HepG2 (cell line): ENCODE measurements at regions not wholly inside any gene's neighbourhood (a gene's known extent, or its start where the extent isn't known, plus 50 kb on each side); places are given as distances from the start of the nearest gene placed in this dataset.

ENCODE experiments used
- ATAC-seq: fragments of 200-7000 bp; cut with Tn5 transposase; 3 replicates; pipeline ENCODE4 v1.9.1; 2020; ENCODE audit warnings: mild to moderate bottlenecking, moderate library complexity
- BruUV-seq: library from RNA; stranded (reverse); fragments of 400-500 nt; replicated peaks from 2 replicates; lab custom pipeline; 2021; lab: Mats Ljungman, UMichigan
- CTCF ChIA-PET: fragments of 300-600 bp; formaldehyde crosslinking; extraction: SDS; loops from one replicate; lab custom pipeline; 2021; ENCODE audit warnings: low total read pairs, inconsistent platforms, low intra/inter-chr PET ratio; lab: Yijun Ruan, JAX
- POLR2A ChIA-PET: fragments of 350-600 bp; sonication (Branson Sonifier 250); formaldehyde crosslinking; loops from one replicate; lab custom pipeline; 2020; ENCODE audit warnings: antibody characterized with exemption, inconsistent platforms; lab: Yijun Ruan, JAX
- DNase-seq: peaks from one replicate; pipeline ENCODE4 v3.0.0-alpha.2; 2015; ENCODE audit warnings: low spot score
- FAIRE-seq: peaks from 3 replicates; lab custom pipeline; 2011; peaks lifted over from hg19 to GRCh38; lab: Jason Lieb, UNC
- H2AFZ ChIP-seq: one replicate; pipeline ENCODE4 v1.6.1; 2011; ENCODE audit warnings: low read length, inconsistent platforms
- H3K27ac ChIP-seq: fragments of 300-600 bp; 3 replicates; pipeline ENCODE4 v1.8.0; 2011; ENCODE audit warnings: mixed run types, mild to moderate bottlenecking, mixed read lengths, low read length, inconsistent platforms; ENCODE audit not compliant: insufficient read depth; ENCODE audit errors: extremely low read length
- H3K27me3 ChIP-seq, 2 experiments: fragments of 200-600 bp in 1 of 2; 2 replicates in 1 of 2; 3 replicates in 1 of 2; pipeline versions ENCODE4 v1.6.0 to v1.8.0; 2011; ENCODE audit warnings: low read length in 2 of 2, mild to moderate bottlenecking in 2 of 2, moderate library complexity in 2 of 2, inconsistent platforms in 1 of 2; ENCODE audit not compliant: insufficient read depth in 2 of 2, control insufficient read depth in 1 of 2
- H3K36me3 ChIP-seq, 2 experiments: fragments of 200-600 bp in 1 of 2; replicated peaks in 1 of 2; 2 replicates in 1 of 2; 3 replicates in 1 of 2; pipeline versions ENCODE4 v1.5.1 to v1.8.0; 2011; ENCODE audit warnings: low read length in 2 of 2, inconsistent platforms in 1 of 2; ENCODE audit not compliant: insufficient read depth in 2 of 2, control insufficient read depth in 1 of 2
- H3K4me1 ChIP-seq: 2 replicates; pipeline ENCODE4 v1.5.1; 2012; ENCODE audit warnings: low read length, inconsistent platforms; ENCODE audit not compliant: insufficient read depth
- H3K4me2 ChIP-seq: 2 replicates; pipeline ENCODE4 v1.6.0; 2011; ENCODE audit warnings: low read depth, low read length, inconsistent platforms
- H3K4me3 ChIP-seq, 3 experiments: fragments of 200-600 bp in 1 of 3; sonication (generic), shearing (Covaris generic) in 1 of 3; replicated peaks in 1 of 3; 2 replicates each; pipeline ENCODE4 v1.5.1; 2011 to 2016; ENCODE audit warnings: low read length in 3 of 3, inconsistent platforms in 2 of 3, low read depth in 2 of 3, mild to moderate bottlenecking in 2 of 3, control low read depth in 1 of 3, mixed read lengths in 1 of 3; ENCODE audit not compliant: insufficient read depth in 1 of 3
- H3K79me2 ChIP-seq: one replicate; pipeline ENCODE4 v1.6.1; 2011; ENCODE audit warnings: low read length, inconsistent platforms; ENCODE audit not compliant: insufficient read depth
- H3K9ac ChIP-seq: 2 replicates; pipeline ENCODE4 v1.6.0; 2011; ENCODE audit warnings: mild to moderate bottlenecking, low read depth, low read length, inconsistent platforms; ENCODE audit not compliant: insufficient read depth
- H3K9me3 ChIP-seq: 2 replicates; pipeline ENCODE4 v1.5.1; 2012; ENCODE audit warnings: mild to moderate bottlenecking, low read length
- H4K20me1 ChIP-seq: 2 replicates; pipeline ENCODE4 v1.6.0; 2011; ENCODE audit warnings: inconsistent platforms, mild to moderate bottlenecking, low read length, moderate library complexity; ENCODE audit not compliant: insufficient read depth
- BCL3 ChIP-seq: sonication (generic); formaldehyde crosslinking; IDR thresholded peaks from 2 replicates; pipeline ENCODE4 v1.5.1; 2020; ENCODE audit warnings: mild to moderate bottlenecking, missing genetic modification reagents, moderate library complexity
- MYNN ChIP-seq: sonication (generic); formaldehyde crosslinking; IDR thresholded peaks from 2 replicates; pipeline ENCODE4 v1.4.0; 2020; ENCODE audit warnings: mild to moderate bottlenecking, low read depth, missing genetic modification reagents
- TMF1 ChIP-seq: sonication (generic); formaldehyde crosslinking; IDR thresholded peaks from 2 replicates; pipeline ENCODE4 v1.8.1; 2022; ENCODE audit warnings: low read depth, missing genetic modification reagents
- ZFP37 ChIP-seq: sonication (generic); formaldehyde crosslinking; IDR thresholded peaks from 2 replicates; pipeline ENCODE4 v1.4.0; 2020; ENCODE audit warnings: missing genetic modification reagents, borderline replicate concordance
- ZNF276 ChIP-seq: sonication (generic); formaldehyde crosslinking; IDR thresholded peaks from 2 replicates; pipeline ENCODE4 v1.4.0; 2020; ENCODE audit warnings: mild to moderate bottlenecking, low read depth, missing genetic modification reagents
- ZNF382 ChIP-seq: sonication (generic); formaldehyde crosslinking; IDR thresholded peaks from 2 replicates; pipeline ENCODE4 v1.5.0; 2020; ENCODE audit warnings: missing genetic modification reagents, mild to moderate bottlenecking, borderline replicate concordance
- ZNF44 ChIP-seq: sonication (generic); formaldehyde crosslinking; IDR thresholded peaks from 2 replicates; pipeline ENCODE4 v1.5.1; 2020; ENCODE audit warnings: mild to moderate bottlenecking, missing genetic modification reagents
- ZNF740 ChIP-seq: sonication (generic); formaldehyde crosslinking; IDR thresholded peaks from 2 replicates; pipeline ENCODE4 v1.4.0; 2020; ENCODE audit warnings: missing genetic modification reagents
- ZSCAN5A ChIP-seq: sonication (generic); formaldehyde crosslinking; IDR thresholded peaks from 2 replicates; pipeline ENCODE4 v1.8.0; 2022; ENCODE audit warnings: mild to moderate bottlenecking, missing genetic modification reagents, borderline replicate concordance
- WGBS: methylation state at CpG from one replicate; pipeline ENCODE4 v1.1.6; 2017; ENCODE audit warnings: low lambda C conversion rate; 5-methylcytosine and 5-hydroxymethylcytosine counted together
- in situ Hi-C: cut with HindIII; loops from 2 replicates; pipeline ENCODE4 v1.10.0; 2017; ENCODE audit warnings: low pct_unique_long_range_greater_than_20kb; ENCODE audit not compliant: extremely low pct_ligation_motif_present
- intact Hi-C: fragments of 100-400 bp; cut with micrococcal nuclease; formaldehyde crosslinking; loops from one replicate; pipeline ENCODE4 v1.10.0; 2022; ENCODE audit not compliant: unreplicated experiment

- ChIA-PET POLR2A (no interaction called here), CTCF (no interaction called here)
- Histone ChIP-seq H3K79me2 (no peaks in the 10 kb centered on the region), H3K4me2 (no peak overlapping the region), H2AFZ (no peak overlapping the region), H3K4me3 (no peak overlapping the region), H3K36me3 (no peaks in the 10 kb centered on the region), H3K27ac (no peak overlapping the region), H4K20me1 (no peaks in the 10 kb centered on the region), H3K4me1 (no peaks in the 10 kb centered on the region), H3K9ac (no peak overlapping the region), H3K9me3 (peaks cover 31% of the 10 kb centered on the region), H3K27me3 (no peaks in the 10 kb centered on the region)
- ATAC-seq (no peak), DNase-seq (no peak), FAIRE-seq (no peak)
- 5% methylated on average over 1 of the region's 1 CpG for WGBS
- in situ Hi-C loops (no loop called here), intact Hi-C loops (no loop called here)
- no TSS peak for BruUV-seq
- TF ChIP-seq ZNF44 (no peak), ZFP37 (no peak), ZNF740 (CRISPR knock-in tag) (no peak), BCL3 (CRISPR knock-in tag) (no peak), TMF1 (CRISPR knock-in tag) (no peak)
These were observed 115.2 kb upstream of the FAT3 start for GRCh38 chr11:92109466-92109865.

GRCh38 chr11:92107331-92107730, 117.3 kb upstream of the FAT3 start:
- intact Hi-C loops, result no loop called here
- Histone ChIP-seq H2AFZ (no peak overlapping the region), H4K20me1 (no peaks in the 10 kb centered on the region), H3K9me3 (peaks cover 17% of the 10 kb centered on the region), H3K4me3 (no peak overlapping the region), H3K27me3 (no peaks in the 10 kb centered on the region), H3K27ac (no peak overlapping the region), H3K4me1 (no peaks in the 10 kb centered on the region), H3K4me2 (no peak overlapping the region), H3K36me3 (no peaks in the 10 kb centered on the region), H3K79me2 (no peaks in the 10 kb centered on the region), H3K9ac (no peak overlapping the region)
- no TSS peak for BruUV-seq
- TF ChIP-seq ZNF382 (CRISPR knock-in tag) (no peak), MYNN (no peak), ZNF276 (CRISPR knock-in tag) (no peak), ZSCAN5A (CRISPR knock-in tag) (no peak)
- POLR2A ChIA-PET, result no interaction called here
- in situ Hi-C loops, result no loop called here
- no peak for ATAC-seq
- CTCF ChIA-PET, result no interaction called here
- no peak for FAIRE-seq
- DNase-seq, result no peak
- WGBS, result 2% methylated on average over 3 of the region's 5 CpGs
